Activated CD8-positive, alpha-beta memory T cell treated with anti-CD3 and anti-CD28 coated beads for 1 hour (primary cell): ENCODE measurements at regions not wholly inside any gene's neighbourhood (a gene's known extent, or its start where the extent isn't known, plus 50 kb on each side); places are given as distances from the start of the nearest gene placed in this dataset.

ENCODE experiments used
- DNase-seq, 2 donors: peaks; one replicate each; pipeline ENCODE4 v3.0.0-alpha.2; 2020; ENCODE audit warnings: low read depth in 1 of 2; ENCODE audit errors: extremely low read depth in 1 of 2

- no peak for DNase-seq
Measured at GRCh38 chr14:53491256-53491883, 338.2 kb upstream of the DDHD1 start.

- DNase-seq = no peak
Measured at GRCh38 chr14:53478174-53478573, 325.1 kb upstream of the DDHD1 start.

GRCh38 chr14:53473480-53473879, 320.4 kb upstream of the DDHD1 start:
- DNase-seq = no peak

- DNase-seq = no peak
Measured at GRCh38 chr14:53472306-53472705, 319.2 kb upstream of the DDHD1 start.

- no peak for DNase-seq
Measured at GRCh38 chr14:53470351-53471043, 317.4 kb upstream of the DDHD1 start.

GRCh38 chr14:53468876-53469275, 315.8 kb upstream of the DDHD1 start:
- DNase-seq = no peak

- DNase-seq = no peak
Measured at GRCh38 chr14:53464376-53464775, 311.3 kb upstream of the DDHD1 start.

- DNase-seq = no peak
Measured at GRCh38 chr14:53462931-53463778, 310.0 kb upstream of the DDHD1 start.

GRCh38 chr14:53461858-53462257, 308.7 kb upstream of the DDHD1 start:
- DNase-seq = no peak

- DNase-seq = no peak
Measured at GRCh38 chr14:53460544-53460943, 307.4 kb upstream of the DDHD1 start.

- no peak for DNase-seq
Measured at GRCh38 chr14:53458368-53458814, 305.3 kb upstream of the DDHD1 start.

- no peak for DNase-seq
Measured at GRCh38 chr14:53456931-53457330, 303.8 kb upstream of the DDHD1 start.

- DNase-seq = no peak
Measured at GRCh38 chr14:53452005-53452673, 299.0 kb upstream of the DDHD1 start.

- DNase-seq = no peak
Measured at GRCh38 chr14:53450871-53451270, 297.7 kb upstream of the DDHD1 start.

- DNase-seq = no peak
Measured at GRCh38 chr14:53448682-53449081, 295.6 kb upstream of the DDHD1 start.

- no peak for DNase-seq
Measured at GRCh38 chr14:53444677-53445312, 291.7 kb upstream of the DDHD1 start.

GRCh38 chr14:53441789-53442188, 288.7 kb upstream of the DDHD1 start:
- no peak for DNase-seq

- DNase-seq = no peak
Measured at GRCh38 chr14:53437858-53438257, 284.7 kb upstream of the DDHD1 start.

GRCh38 chr14:53432378-53432802, 279.3 kb upstream of the DDHD1 start:
- no peak for DNase-seq

GRCh38 chr14:53430870-53431269, 277.7 kb upstream of the DDHD1 start:
- DNase-seq = no peak
